ENCODE measurements at regions not wholly inside any gene's neighbourhood (a gene's known extent, or its start where the extent isn't known, plus 50 kb on each side); places are given as distances from the start of the nearest gene placed in this dataset.

- H3K27me3 ChIP-seq (replicated peaks): no peaks in the 10 kb centered on the region
- no peak overlapping the region for H3K4me3 ChIP-seq (ENCODE audit: low read depth, low read length)
- H3K27ac ChIP-seq: no peak overlapping the region
- in situ Hi-C loops (cut with HindIII; ENCODE audit: low pct_ligation_motif_present, low sequenced_read_pairs): no loop called here
- no peaks in the 10 kb centered on the region for H3K36me3 ChIP-seq (replicated peaks)
- no peak for TF ChIP-seq CTCF (IDR thresholded peaks at IDR 0.05; ENCODE audit: low read depth, low read length, missing control alignments)
- DNase-seq: no peak
Measured at GRCh38 chr12:85680881-85681280, 155.3 kb downstream of the RASSF9 start.

- Histone ChIP-seq H3K36me3 (replicated peaks) (no peaks in the 10 kb centered on the region), H3K27me3 (replicated peaks) (no peaks in the 10 kb centered on the region), H3K27ac (no peak overlapping the region), H3K4me3 (ENCODE audit: low read depth, low read length) (no peak overlapping the region)
- no peak for DNase-seq
- in situ Hi-C loops (cut with HindIII; ENCODE audit: low pct_ligation_motif_present, low sequenced_read_pairs): no loop called here
- TF ChIP-seq CTCF (IDR thresholded peaks at IDR 0.05; ENCODE audit: low read depth, low read length, missing control alignments): no peak
Measured at GRCh38 chr12:85681333-85681732, 154.9 kb downstream of the RASSF9 start.

GRCh38 chr12:85683051-85683450 lies 153.2 kb downstream of the RASSF9 start:
- no peak overlapping the region for H3K27ac ChIP-seq
- in situ Hi-C loops (cut with HindIII; ENCODE audit: low pct_ligation_motif_present, low sequenced_read_pairs): no loop called here
- no peaks in the 10 kb centered on the region for H3K36me3 ChIP-seq (replicated peaks)
- no peak for TF ChIP-seq CTCF (IDR thresholded peaks at IDR 0.05; ENCODE audit: low read depth, low read length, missing control alignments)
- DNase-seq: no peak
- no peaks in the 10 kb centered on the region for H3K27me3 ChIP-seq (replicated peaks)
- no peak overlapping the region for H3K4me3 ChIP-seq (ENCODE audit: low read depth, low read length)

- Histone ChIP-seq H3K36me3 (replicated peaks) (no peaks in the 10 kb centered on the region), H3K4me3 (ENCODE audit: low read depth, low read length) (no peak overlapping the region), H3K27ac (no peak overlapping the region), H3K27me3 (replicated peaks) (no peaks in the 10 kb centered on the region)
- no peak for DNase-seq
- in situ Hi-C loops (cut with HindIII; ENCODE audit: low pct_ligation_motif_present, low sequenced_read_pairs): no loop called here
- no peak for TF ChIP-seq CTCF (IDR thresholded peaks at IDR 0.05; ENCODE audit: low read depth, low read length, missing control alignments)
Measured at GRCh38 chr12:85688837-85689236, 147.4 kb downstream of the RASSF9 start.

- no peak for TF ChIP-seq CTCF (IDR thresholded peaks at IDR 0.05; ENCODE audit: low read depth, low read length, missing control alignments)
Measured at GRCh38 chr12:85690146-85690545, 146.1 kb downstream of the RASSF9 start.

GRCh38 chr12:85693093-85693665 lies 143.0 kb downstream of the RASSF9 start:
- no peak for TF ChIP-seq CTCF (IDR thresholded peaks at IDR 0.05; ENCODE audit: low read depth, low read length, missing control alignments)
- Histone ChIP-seq H3K4me3 (ENCODE audit: low read depth, low read length) (no peak overlapping the region), H3K36me3 (replicated peaks) (no peaks in the 10 kb centered on the region), H3K27me3 (replicated peaks) (no peaks in the 10 kb centered on the region), H3K27ac (no peak overlapping the region)
- DNase-seq: no peak
- in situ Hi-C loops (cut with HindIII; ENCODE audit: low pct_ligation_motif_present, low sequenced_read_pairs): no loop called here

More at GRCh38 chr12:85690146-85690545, 146.1 kb downstream of the RASSF9 start:
- Histone ChIP-seq H3K27me3 (replicated peaks) (no peaks in the 10 kb centered on the region), H3K4me3 (ENCODE audit: low read depth, low read length) (no peak overlapping the region), H3K36me3 (replicated peaks) (no peaks in the 10 kb centered on the region), H3K27ac (no peak overlapping the region)
- no peak for DNase-seq
- in situ Hi-C loops (cut with HindIII; ENCODE audit: low pct_ligation_motif_present, low sequenced_read_pairs): no loop called here

Measured in brain microvascular endothelial cell (primary cell).